ENCODE measurements at regions not wholly inside any gene's neighbourhood (a gene's known extent, or its start where the extent isn't known, plus 50 kb on each side); places are given as distances from the start of the nearest gene placed in this dataset.

DNA sequence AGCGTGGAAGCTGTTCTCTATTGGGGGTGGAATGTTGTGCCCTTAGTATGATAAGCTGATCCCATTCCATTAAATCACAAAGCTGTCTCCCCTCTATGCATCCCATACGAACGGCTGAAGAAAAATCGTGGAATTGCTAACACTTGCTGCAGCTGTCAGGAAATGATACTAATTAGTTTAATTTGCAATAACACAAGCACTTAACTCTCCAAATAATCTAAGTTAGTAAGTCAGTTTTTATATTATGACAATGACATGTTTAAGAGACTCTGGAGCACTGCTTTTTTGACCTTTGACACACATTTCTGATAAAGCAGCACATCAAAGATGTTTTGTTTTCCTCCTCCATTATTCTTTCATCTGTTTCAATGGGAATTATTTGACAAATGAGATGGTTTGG lies 123.7 kb upstream of the SATB2 start:
- DNase-seq (ENCODE audit: low read depth): no peak
- no peak overlapping the region for H3K4me3 ChIP-seq (ENCODE audit: low read length)
- TF ChIP-seq CTCF (conservative IDR thresholded peaks at IDR 0.05; ENCODE audit: low read depth, low read length): no peak

GRCh38 chr2:199575416-199575815 lies 117.7 kb upstream of the SATB2 start:
- no peak for TF ChIP-seq CTCF (conservative IDR thresholded peaks at IDR 0.05; ENCODE audit: low read depth, low read length)
- no peak for DNase-seq (ENCODE audit: low read depth)
- H3K4me3 ChIP-seq (ENCODE audit: low read length): no peak overlapping the region

DNA sequence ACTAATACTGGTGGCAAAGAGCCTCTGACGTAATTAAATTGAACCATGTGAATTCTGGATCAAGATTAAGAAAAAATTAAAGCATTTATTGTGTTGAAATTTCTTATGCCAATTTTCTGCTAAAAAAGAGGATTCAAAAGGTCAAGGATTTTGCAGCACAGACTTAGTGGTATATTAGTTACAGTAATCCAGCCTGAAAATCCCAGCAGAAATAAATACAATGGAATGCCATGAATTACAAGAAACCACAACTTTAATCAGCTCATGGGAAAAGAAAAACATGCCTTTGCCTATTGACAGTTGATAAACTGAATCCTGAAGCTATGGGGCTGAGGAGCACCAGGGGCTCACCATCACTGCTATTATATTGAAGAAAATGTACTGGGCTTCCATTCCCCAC lies 114.8 kb upstream of the SATB2 start:
- no peak overlapping the region for H3K4me3 ChIP-seq (ENCODE audit: low read length)
- no peak for TF ChIP-seq CTCF (conservative IDR thresholded peaks at IDR 0.05; ENCODE audit: low read depth, low read length)
- peak; percentile 89 for DNase-seq (ENCODE audit: low read depth)

- no peak for TF ChIP-seq CTCF (conservative IDR thresholded peaks at IDR 0.05; ENCODE audit: low read depth, low read length)
- DNase-seq (ENCODE audit: low read depth): no peak
Measured at GRCh38 chr2:199570934-199571333, 113.2 kb upstream of the SATB2 start.

DNA sequence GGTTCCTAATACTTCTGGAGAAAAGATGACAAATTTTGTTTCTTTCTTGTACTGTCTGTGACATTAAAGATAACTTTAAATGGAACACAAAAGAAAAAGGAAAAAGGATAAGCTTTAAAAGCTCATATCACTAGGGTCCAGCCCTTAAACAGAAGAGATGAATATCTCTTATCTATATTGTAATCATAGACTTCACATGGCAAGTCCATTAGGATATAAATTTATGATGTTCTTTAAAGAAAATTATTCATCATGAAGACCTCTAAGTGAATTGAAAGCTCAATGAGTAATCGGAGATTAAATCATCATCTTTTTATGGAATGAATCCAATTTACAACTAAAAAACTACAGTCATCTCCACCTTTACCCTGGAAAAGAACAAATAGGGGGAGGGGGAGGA lies 111.6 kb upstream of the SATB2 start:
- no peak for TF ChIP-seq CTCF (conservative IDR thresholded peaks at IDR 0.05; ENCODE audit: low read depth, low read length)
- no peak overlapping the region for H3K4me3 ChIP-seq (ENCODE audit: low read length)
- DNase-seq (ENCODE audit: low read depth): no peak

More at GRCh38 chr2:199570934-199571333, 113.2 kb upstream of the SATB2 start:
- H3K4me3 ChIP-seq (ENCODE audit: low read length): no peak overlapping the region

GRCh38 chr2:199558156-199558555 lies 100.4 kb upstream of the SATB2 start:
- no peak for DNase-seq (ENCODE audit: low read depth)
- H3K4me3 ChIP-seq (ENCODE audit: low read length): no peak overlapping the region
- TF ChIP-seq CTCF (conservative IDR thresholded peaks at IDR 0.05; ENCODE audit: low read depth, low read length): no peak

GRCh38 chr2:199556527-199557285 lies 99.0 kb upstream of the SATB2 start:
- DNase-seq (ENCODE audit: low read depth): no peak
- no peak overlapping the region for H3K4me3 ChIP-seq (ENCODE audit: low read length)
- TF ChIP-seq CTCF (conservative IDR thresholded peaks at IDR 0.05; ENCODE audit: low read depth, low read length): no peak
